Ascending aorta (tissue), 2 donors: ENCODE measurements at regions not wholly inside any gene's neighbourhood (a gene's known extent, or its start where the extent isn't known, plus 50 kb on each side); places are given as distances from the start of the nearest gene placed in this dataset.

Experiments
- DNase-seq, 2 donors: peaks; one replicate each; pipeline ENCODE4 v3.0.0-alpha.2; 2019; ENCODE audit warnings: low spot score in 2 of 2
- H3K27ac ChIP-seq, 2 donors: fragments of 200-600 bp; sonication (generic); one replicate each; pipeline ENCODE4 v1.5.1; 2016 to 2017; ENCODE audit warnings: mild to moderate bottlenecking in 1 of 2
- H3K27me3 ChIP-seq: fragments of 200-600 bp; sonication (generic); one replicate; pipeline ENCODE4 v1.5.1; 2017
- H3K36me3 ChIP-seq, 2 donors: fragments of 200-600 bp; sonication (generic); one replicate each; pipeline ENCODE4 v1.5.1; 2016
- H3K4me1 ChIP-seq, 2 donors: fragments of 200-600 bp; sonication (generic); one replicate each; pipeline ENCODE4 v1.5.1; 2016 to 2017; ENCODE audit warnings: mild to moderate bottlenecking in 1 of 2
- H3K4me3 ChIP-seq, 2 donors: fragments of 200-600 bp; sonication (generic); one replicate each; pipeline ENCODE4 v1.5.1; 2016 to 2017; ENCODE audit warnings: mild to moderate bottlenecking in 1 of 2
- H3K9me3 ChIP-seq, 2 donors: fragments of 200-600 bp; sonication (generic); one replicate each; pipeline ENCODE4 v1.5.1; 2016
- intact Hi-C: fragments of 100-400 bp; cut with DNase I; formaldehyde crosslinking; loops from one replicate; pipeline ENCODE4 v1.15.1; 2023
- TF ChIP-seq, protein P1 (sequence below), 3 experiments: fragments of 200-600 bp in 2 of 3; fragments of 450-650 bp in 1 of 3; sonication (generic) in 2 of 3; IDR thresholded peaks; one replicate each; pipeline ENCODE4 v1.5.1; 2016 to 2019; ENCODE audit warnings: antibody characterized with exemption in 3 of 3, mild to moderate bottlenecking in 1 of 3, moderate library complexity in 1 of 3

DNA sequence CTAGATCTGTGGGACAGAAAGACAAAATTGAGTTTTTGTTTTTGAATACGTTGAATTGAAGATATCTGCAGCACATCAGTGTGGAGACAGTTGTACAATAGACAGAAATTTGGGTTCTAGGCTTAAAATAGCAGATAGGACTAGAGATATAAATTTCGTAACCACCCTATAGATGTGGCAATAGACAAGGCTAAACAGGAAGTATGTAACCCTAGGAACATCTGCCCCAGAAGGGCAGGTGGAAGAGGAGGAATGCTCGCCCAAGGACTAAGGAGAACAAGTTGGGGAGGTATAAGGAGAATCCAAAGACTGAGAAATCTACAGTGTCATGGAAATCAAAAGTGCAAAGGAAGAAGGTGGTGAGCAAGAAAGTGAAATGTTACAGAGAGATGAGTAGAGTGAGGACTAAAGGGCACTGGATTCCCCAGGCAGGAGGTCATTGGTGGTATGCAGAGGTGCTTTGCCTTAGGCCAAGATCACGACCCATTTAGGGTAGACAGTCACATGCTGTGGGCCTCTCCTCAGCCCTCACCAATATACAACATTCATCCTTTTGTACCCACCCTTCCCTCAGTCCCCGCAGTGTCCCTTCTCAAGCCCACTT is 109.1 kb upstream of the ELL2 start:
- Histone ChIP-seq H3K4me3 (no peak overlapping the region), H3K9me3 (no peaks in the 10 kb centered on the region), H3K4me1 (peaks cover 0 to 11% of the 10 kb centered on the region in 2 donors), H3K27me3 (no peaks in the 10 kb centered on the region), H3K27ac (no peak overlapping the region), H3K36me3 (no peaks in the 10 kb centered on the region)
- intact Hi-C loops, result no loop called here
- TF ChIP-seq, protein P1, sequence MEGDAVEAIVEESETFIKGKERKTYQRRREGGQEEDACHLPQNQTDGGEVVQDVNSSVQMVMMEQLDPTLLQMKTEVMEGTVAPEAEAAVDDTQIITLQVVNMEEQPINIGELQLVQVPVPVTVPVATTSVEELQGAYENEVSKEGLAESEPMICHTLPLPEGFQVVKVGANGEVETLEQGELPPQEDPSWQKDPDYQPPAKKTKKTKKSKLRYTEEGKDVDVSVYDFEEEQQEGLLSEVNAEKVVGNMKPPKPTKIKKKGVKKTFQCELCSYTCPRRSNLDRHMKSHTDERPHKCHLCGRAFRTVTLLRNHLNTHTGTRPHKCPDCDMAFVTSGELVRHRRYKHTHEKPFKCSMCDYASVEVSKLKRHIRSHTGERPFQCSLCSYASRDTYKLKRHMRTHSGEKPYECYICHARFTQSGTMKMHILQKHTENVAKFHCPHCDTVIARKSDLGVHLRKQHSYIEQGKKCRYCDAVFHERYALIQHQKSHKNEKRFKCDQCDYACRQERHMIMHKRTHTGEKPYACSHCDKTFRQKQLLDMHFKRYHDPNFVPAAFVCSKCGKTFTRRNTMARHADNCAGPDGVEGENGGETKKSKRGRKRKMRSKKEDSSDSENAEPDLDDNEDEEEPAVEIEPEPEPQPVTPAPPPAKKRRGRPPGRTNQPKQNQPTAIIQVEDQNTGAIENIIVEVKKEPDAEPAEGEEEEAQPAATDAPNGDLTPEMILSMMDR (IDR thresholded peaks at IDR 0.05), result no peak
- DNase-seq, result no peak

DNA sequence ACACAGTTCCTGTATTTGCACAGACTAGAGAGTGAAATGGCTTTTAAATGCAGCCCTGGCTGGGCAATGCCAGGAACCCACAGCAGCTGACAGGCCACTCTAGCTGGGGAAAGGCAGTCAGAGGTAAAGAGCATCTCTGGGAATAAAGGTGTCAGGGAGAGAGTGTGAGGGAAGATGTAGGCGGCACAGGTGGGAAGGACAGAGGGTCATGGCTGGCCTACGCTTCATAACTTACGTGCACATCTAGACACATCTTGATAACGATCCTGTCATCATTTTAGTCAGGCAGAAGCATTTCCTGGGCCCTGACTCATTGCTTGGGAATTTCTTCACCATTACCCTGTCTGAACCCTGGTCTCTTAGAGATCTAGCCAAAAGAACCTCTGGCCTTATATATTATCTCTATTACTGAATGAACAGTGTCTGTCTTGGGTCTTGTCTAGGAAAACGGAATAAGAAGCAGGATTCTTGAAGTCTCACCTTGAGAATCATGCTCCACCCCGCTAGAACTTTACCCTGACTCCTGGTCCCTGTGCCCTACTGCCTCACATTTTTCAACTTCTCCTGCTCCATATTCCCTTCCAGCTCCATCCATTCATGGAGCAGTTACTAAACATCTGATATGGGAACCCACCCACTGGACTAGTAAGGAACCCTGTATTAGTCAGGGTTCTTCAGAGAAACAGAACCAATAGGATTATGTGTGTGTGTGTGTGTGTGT is 106.4 kb upstream of the ELL2 start:
- no peaks in the 10 kb centered on the region for H3K9me3 ChIP-seq
- no peak overlapping the region for H3K27ac ChIP-seq
- no peak overlapping the region for H3K4me3 ChIP-seq
- H3K27me3 ChIP-seq, result no peaks in the 10 kb centered on the region
- intact Hi-C loops, result no loop called here
- no peaks in the 10 kb centered on the region for H3K36me3 ChIP-seq
- no peak for DNase-seq
- peaks cover 0 to 11% of the 10 kb centered on the region in 2 donors for H3K4me1 ChIP-seq
- TF ChIP-seq, protein P1 (IDR thresholded peaks at IDR 0.05), result no peak

DNA sequence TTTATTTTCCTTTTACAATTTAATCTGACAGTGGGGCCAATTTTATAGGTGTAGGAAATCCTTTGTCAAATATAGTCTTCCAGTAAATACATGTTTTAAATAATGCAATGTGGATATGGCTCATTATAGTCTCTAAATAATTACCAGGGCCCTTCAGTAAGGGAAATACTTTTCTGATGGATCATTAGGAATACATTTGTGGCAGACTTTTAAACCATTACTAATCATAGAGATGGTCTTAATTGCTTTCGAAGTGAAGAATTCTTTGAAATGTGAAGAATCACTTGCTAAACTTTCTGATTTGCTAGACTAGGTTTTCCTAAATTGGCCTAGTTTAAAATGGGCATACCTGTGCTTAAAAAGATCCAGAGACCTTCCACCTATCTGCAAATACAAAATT is 105.6 kb upstream of the ELL2 start:
- Histone ChIP-seq H3K36me3 (no peaks in the 10 kb centered on the region), H3K27ac (no peak overlapping the region), H3K4me3 (no peak overlapping the region), H3K27me3 (no peaks in the 10 kb centered on the region), H3K4me1 (peaks cover 0 to 11% of the 10 kb centered on the region in 2 donors), H3K9me3 (no peaks in the 10 kb centered on the region)
- TF ChIP-seq, protein P1 (IDR thresholded peaks at IDR 0.05), result no peak
- DNase-seq, result no peak
- intact Hi-C loops, result no loop called here

GRCh38 chr5:96066386-96066719 is 104.7 kb upstream of the ELL2 start:
- H3K4me1 ChIP-seq, result peaks cover 0 to 11% of the 10 kb centered on the region in 2 donors
- no peaks in the 10 kb centered on the region for H3K27me3 ChIP-seq
- intact Hi-C loops, result no loop called here
- DNase-seq, result no peak
- no peak overlapping the region for H3K27ac ChIP-seq
- no peaks in the 10 kb centered on the region for H3K9me3 ChIP-seq
- H3K36me3 ChIP-seq, result no peaks in the 10 kb centered on the region
- TF ChIP-seq, protein P1 (IDR thresholded peaks at IDR 0.05), result no peak
- H3K4me3 ChIP-seq, result no peak overlapping the region

- Histone ChIP-seq H3K4me1 (peaks cover 0 to 11% of the 10 kb centered on the region in 2 donors), H3K9me3 (no peaks in the 10 kb centered on the region), H3K27ac (no peak overlapping the region), H3K36me3 (no peaks in the 10 kb centered on the region), H3K27me3 (no peaks in the 10 kb centered on the region), H3K4me3 (no peak overlapping the region)
- DNase-seq, result no peak
- TF ChIP-seq, protein P1 (IDR thresholded peaks at IDR 0.05), result no peak
- intact Hi-C loops, result no loop called here
Observed at GRCh38 chr5:96065685-96066385, 104.2 kb upstream of the ELL2 start.
